Prostate gland (tissue), 1 donor: ENCODE measurements at regions not wholly inside any gene's neighbourhood (a gene's known extent, or its start where the extent isn't known, plus 50 kb on each side); places are given as distances from the start of the nearest gene placed in this dataset.

Experiments
- POLR2A ChIP-seq: fragments of 450-650 bp; IDR thresholded peaks from one replicate; pipeline ENCODE4 v1.6.1; 2016; ENCODE audit warnings: antibody characterized with exemption, mild to moderate bottlenecking
- POLR2AphosphoS5 ChIP-seq: sonication (generic); formaldehyde crosslinking; IDR thresholded peaks from one replicate; pipeline ENCODE4 v1.6.1; 2017; ENCODE audit warnings: antibody characterized with exemption

- TF ChIP-seq POLR2AphosphoS5 (no peak), POLR2A (no peak)
These were observed 267.9 kb upstream of the PIK3C3 start for GRCh38 chr18:41687138-41687537.
